NCI-H146 treated with DMSO at 0.1 percent for 48 hours (cell line): ENCODE measurements at regions not wholly inside any gene's neighbourhood (a gene's known extent, or its start where the extent isn't known, plus 50 kb on each side); places are given as distances from the start of the nearest gene placed in this dataset.

Experiments used
- DNase-seq: peaks from one replicate; lab custom pipeline; 2025; ENCODE audit not compliant: unreplicated experiment; lab: John Stamatoyannopoulos, UW

DNA sequence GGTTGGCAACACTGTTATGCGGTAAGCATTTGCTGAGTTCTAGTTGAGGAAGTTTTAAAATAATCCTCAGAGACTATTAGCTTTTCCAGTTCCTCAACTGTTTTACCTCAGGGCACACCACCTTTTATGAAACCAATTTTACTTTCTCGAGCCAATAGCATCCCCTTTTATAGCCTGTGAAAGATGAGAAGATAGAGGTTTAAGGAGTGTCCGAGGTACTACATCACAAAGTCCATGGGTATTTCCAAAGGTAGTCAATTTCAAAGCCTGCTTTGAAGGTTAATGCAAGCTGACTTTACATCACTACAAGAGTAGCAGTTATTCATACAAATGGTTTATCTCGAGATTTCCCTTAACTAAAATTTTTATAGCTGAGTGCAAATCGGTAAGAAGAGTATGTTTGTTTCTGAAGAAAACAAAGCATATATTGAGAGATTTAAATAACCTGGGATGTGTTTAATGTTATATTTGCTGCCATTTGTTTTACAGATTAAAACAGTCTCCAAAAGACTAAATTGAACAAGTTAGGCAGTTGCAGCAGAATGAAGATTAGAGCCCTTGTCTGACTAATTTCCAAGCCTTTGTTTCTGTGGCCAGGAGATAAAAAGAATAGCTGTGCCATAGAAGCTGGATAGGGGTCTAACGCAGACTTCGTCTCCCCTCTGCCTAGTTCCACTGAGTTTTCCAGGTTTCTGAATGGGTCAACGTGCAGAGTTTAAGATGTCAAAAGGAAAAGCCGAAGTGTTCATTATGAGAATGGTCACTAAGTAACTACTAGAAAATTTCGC, 74.7 kb upstream of the TRPC4 start:
- no peak for DNase-seq

DNA sequence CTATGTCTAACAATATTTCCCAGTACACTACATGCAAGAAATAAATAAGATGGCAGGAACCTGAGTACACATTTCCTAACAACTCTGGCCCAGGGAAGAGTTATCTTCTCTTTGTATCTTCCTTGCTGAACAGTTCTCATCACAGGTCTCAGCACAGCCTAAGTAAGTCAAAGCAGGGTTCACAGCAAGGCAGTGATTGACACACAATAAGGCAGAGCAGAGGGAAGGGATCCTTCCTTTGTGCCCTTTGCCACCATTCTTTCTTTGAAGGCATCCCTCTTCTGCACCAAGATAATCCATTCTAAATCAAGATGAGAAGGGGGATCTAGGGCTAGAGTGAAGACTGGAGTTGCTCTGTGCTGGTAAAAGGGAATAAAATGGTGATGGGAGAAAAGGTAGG, 73.4 kb upstream of the TRPC4 start:
- no peak for DNase-seq

DNA sequence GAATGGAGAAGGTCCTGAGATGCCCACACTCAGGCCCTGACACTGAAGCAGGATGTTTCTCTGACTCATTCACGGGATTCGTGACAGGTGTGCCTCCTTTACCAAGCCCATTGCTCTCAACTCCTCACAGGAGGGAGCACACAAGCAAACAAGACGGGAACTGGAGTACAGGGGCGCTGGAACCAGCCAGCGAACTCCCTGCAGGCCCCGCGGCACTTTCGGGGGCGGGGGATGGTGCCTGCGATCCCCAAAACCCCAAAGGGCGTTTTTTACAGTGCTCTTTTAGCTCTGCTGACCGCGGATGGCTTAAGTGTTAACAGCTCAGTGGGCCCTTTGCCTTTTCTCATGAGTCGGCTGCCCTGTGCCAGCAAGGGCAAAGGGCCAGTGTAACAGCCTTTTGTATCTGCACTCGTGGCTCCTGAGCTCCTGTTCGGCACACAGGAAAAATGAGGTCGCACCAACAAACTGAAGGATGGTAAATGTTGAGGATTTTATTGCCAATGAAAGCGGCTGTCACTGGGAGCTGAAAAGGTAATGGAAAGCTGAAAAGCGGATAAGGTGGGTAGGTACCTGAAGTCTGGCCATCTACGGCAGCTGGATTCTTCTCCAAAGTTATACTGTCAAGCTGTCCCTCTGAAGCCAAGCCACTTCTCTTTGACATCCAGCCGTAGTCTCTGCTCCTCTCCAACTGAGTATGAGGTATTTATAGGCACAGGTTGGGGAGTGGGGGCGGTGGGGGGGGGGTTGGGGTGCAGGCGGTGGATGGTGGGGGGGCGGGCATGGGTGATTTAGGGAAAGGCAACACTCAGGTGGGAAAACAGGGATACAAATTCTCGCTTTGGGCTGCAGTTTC, 65.0 kb upstream of the TRPC4 start:
- DNase-seq: no peak

- peak; percentile 36 for DNase-seq
These were observed 59.7 kb upstream of the TRPC4 start for GRCh38 chr13:37929308-37929707.

GRCh38 chr13:37927561-37927960, 58.0 kb upstream of the TRPC4 start:
- DNase-seq: no peak

GRCh38 chr13:37925878-37926473, 56.4 kb upstream of the TRPC4 start:
- no peak for DNase-seq

GRCh38 chr13:37923236-37923635, 53.7 kb upstream of the TRPC4 start:
- DNase-seq: no peak

GRCh38 chr13:37919329-37919880, 49.8 kb upstream of the TRPC4 start:
- DNase-seq: no peak
